ENCODE measurements at regions not wholly inside any gene's neighbourhood (a gene's known extent, or its start where the extent isn't known, plus 50 kb on each side); places are given as distances from the start of the nearest gene placed in this dataset.
A peak's percentile ranks its signal among the peaks of the same experiment; 100 is the strongest.

- no peaks in the 10 kb centered on the region for H3K9me3 ChIP-seq (replicated peaks)
- H3K4me3 ChIP-seq = no peak overlapping the region
- no peak overlapping the region for H3K27ac ChIP-seq (replicated peaks)
- H3K27me3 ChIP-seq (ENCODE audit: low read depth) = no peaks in the 10 kb centered on the region
- TF ChIP-seq CTCF (IDR thresholded peaks at IDR 0.05; ENCODE audit: borderline replicate concordance) = no peak
- intact Hi-C loops (cut with micrococcal nuclease) = no loop called here
- peaks cover 16% of the 10 kb centered on the region for H3K4me1 ChIP-seq
- DNase-seq = no peak
- no peaks in the 10 kb centered on the region for H3K36me3 ChIP-seq
Observed at GRCh38 chr10:78306358-78306757, 272.7 kb downstream of the RPS24 start.

- Histone ChIP-seq H3K27me3 (ENCODE audit: low read depth) (no peaks in the 10 kb centered on the region), H3K27ac (replicated peaks) (no peak overlapping the region), H3K4me3 (no peak overlapping the region), H3K4me1 (peaks cover 9% of the 10 kb centered on the region), H3K36me3 (no peaks in the 10 kb centered on the region), H3K9me3 (replicated peaks) (no peaks in the 10 kb centered on the region)
- TF ChIP-seq CTCF (IDR thresholded peaks at IDR 0.05; ENCODE audit: borderline replicate concordance) = no peak
- DNase-seq = no peak
- intact Hi-C loops (cut with micrococcal nuclease) = no loop called here
Observed at GRCh38 chr10:78307576-78307975, 273.9 kb downstream of the RPS24 start.

- intact Hi-C loops (cut with micrococcal nuclease) = no loop called here
- Histone ChIP-seq H3K4me1 (no peaks in the 10 kb centered on the region), H3K4me3 (no peak overlapping the region), H3K27me3 (ENCODE audit: low read depth) (no peaks in the 10 kb centered on the region), H3K36me3 (no peaks in the 10 kb centered on the region), H3K9me3 (replicated peaks) (peaks cover under 1% of the 10 kb centered on the region), H3K27ac (replicated peaks) (no peak overlapping the region)
- TF ChIP-seq CTCF (IDR thresholded peaks at IDR 0.05; ENCODE audit: borderline replicate concordance) = no peak
- no peak for DNase-seq
Observed at GRCh38 chr10:78309536-78310237, 276.0 kb downstream of the RPS24 start.

GRCh38 chr10:78310481-78311080 is 276.9 kb downstream of the RPS24 start:
- H3K27ac ChIP-seq (replicated peaks) = no peak overlapping the region
- H3K36me3 ChIP-seq = no peaks in the 10 kb centered on the region
- no peaks in the 10 kb centered on the region for H3K4me1 ChIP-seq
- no peaks in the 10 kb centered on the region for H3K27me3 ChIP-seq (ENCODE audit: low read depth)
- intact Hi-C loops (cut with micrococcal nuclease) = no loop called here
- H3K4me3 ChIP-seq = no peak overlapping the region
- peaks cover 8% of the 10 kb centered on the region for H3K9me3 ChIP-seq (replicated peaks)
- no peak for TF ChIP-seq CTCF (IDR thresholded peaks at IDR 0.05; ENCODE audit: borderline replicate concordance)
- no peak for DNase-seq

GRCh38 chr10:78312197-78313047 is 278.8 kb downstream of the RPS24 start:
- H3K36me3 ChIP-seq = no peaks in the 10 kb centered on the region
- H3K4me3 ChIP-seq = no peak overlapping the region
- H3K4me1 ChIP-seq = peaks cover 16% of the 10 kb centered on the region
- peak overlapping the region; percentile 51 for H3K27ac ChIP-seq (replicated peaks)
- intact Hi-C loops (cut with micrococcal nuclease) = no loop called here
- no peak for DNase-seq
- H3K27me3 ChIP-seq (ENCODE audit: low read depth) = no peaks in the 10 kb centered on the region
- H3K9me3 ChIP-seq (replicated peaks) = peaks cover 8% of the 10 kb centered on the region
- TF ChIP-seq CTCF (IDR thresholded peaks at IDR 0.05; ENCODE audit: borderline replicate concordance) = no peak
